GM12892 (cell line): ENCODE measurements at regions not wholly inside any gene's neighbourhood (a gene's known extent, or its start where the extent isn't known, plus 50 kb on each side); places are given as distances from the start of the nearest gene placed in this dataset.

Experiments
- POLR2A ChIP-seq: IDR thresholded peaks from 2 replicates; pipeline ENCODE4 v1.6.1; 2011; ENCODE audit warnings: low read depth, low read length, control low read depth
- TAF1 ChIP-seq: IDR thresholded peaks from 2 replicates; pipeline ENCODE4 v1.6.1; 2011; ENCODE audit warnings: low read depth, mild to moderate bottlenecking, control low read depth, low read length, borderline replicate concordance

GRCh38 chr6:160871320-160871719, 120.2 kb upstream of the MAP3K4 start:
- TF ChIP-seq POLR2A (no peak), TAF1 (no peak)
